Parathyroid adenoma (tissue), 2 donors: ENCODE measurements at regions not wholly inside any gene's neighbourhood (a gene's known extent, or its start where the extent isn't known, plus 50 kb on each side); places are given as distances from the start of the nearest gene placed in this dataset.

ENCODE experiments used
- H2AFZ ChIP-seq: fragments of 300-600 bp; sonication (generic); one replicate; pipeline ENCODE4 v1.7.0; 2017; ENCODE audit warnings: antibody characterized with exemption, mild to moderate bottlenecking
- H3K27ac ChIP-seq: fragments of 300-600 bp; sonication (generic); one replicate; pipeline ENCODE4 v1.7.0; 2017
- H3K27me3 ChIP-seq: fragments of 300-600 bp; sonication (generic); one replicate; pipeline ENCODE4 v1.7.0; 2017; ENCODE audit warnings: low read length; ENCODE audit not compliant: control insufficient read depth, insufficient read depth
- H3K36me3 ChIP-seq: fragments of 300-600 bp; sonication (generic); one replicate; pipeline ENCODE4 v1.7.0; 2017; ENCODE audit warnings: low read length; ENCODE audit not compliant: control insufficient read depth, insufficient read depth
- H3K4me1 ChIP-seq: fragments of 300-600 bp; sonication (generic); one replicate; pipeline ENCODE4 v1.7.0; 2017; ENCODE audit warnings: control low read depth
- H3K4me2 ChIP-seq: fragments of 300-600 bp; sonication (generic); one replicate; pipeline ENCODE4 v1.7.0; 2017; ENCODE audit warnings: low read length
- H3K4me3 ChIP-seq: fragments of 300-600 bp; sonication (generic); one replicate; pipeline ENCODE4 v1.7.0; 2017; ENCODE audit warnings: low read depth, low read length
- H3K79me2 ChIP-seq: fragments of 300-600 bp; sonication (generic); one replicate; pipeline ENCODE4 v1.7.0; 2017; ENCODE audit warnings: control low read depth
- H3K9ac ChIP-seq: fragments of 300-600 bp; sonication (generic); one replicate; pipeline ENCODE4 v1.7.0; 2017; ENCODE audit warnings: mild to moderate bottlenecking
- H3K9me3 ChIP-seq: fragments of 300-600 bp; sonication (generic); one replicate; pipeline ENCODE4 v1.7.0; 2017; ENCODE audit warnings: low read length; ENCODE audit not compliant: control insufficient read depth
- CTCF ChIP-seq: fragments of 300-600 bp; sonication (generic); IDR thresholded peaks from one replicate; pipeline ENCODE4 v1.7.0; 2017; ENCODE audit warnings: antibody characterized with exemption, mild to moderate bottlenecking
- donor health status: primary hyperparathyroidism.

- no peaks in the 10 kb centered on the region for H3K9me3 ChIP-seq
- no peak overlapping the region for H3K4me2 ChIP-seq
- H3K4me3 ChIP-seq: no peak overlapping the region
- H3K4me1 ChIP-seq: no peaks in the 10 kb centered on the region
- H3K27me3 ChIP-seq: no peaks in the 10 kb centered on the region
- no peak overlapping the region for H3K27ac ChIP-seq
- no peak for TF ChIP-seq CTCF
- no peak overlapping the region for H3K9ac ChIP-seq
- no peaks in the 10 kb centered on the region for H3K79me2 ChIP-seq
- no peaks in the 10 kb centered on the region for H3K36me3 ChIP-seq
- no peak overlapping the region for H2AFZ ChIP-seq
These were observed 150.0 kb downstream of the SHANK2 start for GRCh38 chr11:71102251-71102995.

- no peak overlapping the region for H2AFZ ChIP-seq
- no peak for TF ChIP-seq CTCF
These were observed 150.8 kb downstream of the SHANK2 start for GRCh38 chr11:71101606-71102005.

GRCh38 chr11:71101046-71101445 is 151.3 kb downstream of the SHANK2 start:
- Histone ChIP-seq H3K36me3 (no peaks in the 10 kb centered on the region), H3K4me2 (no peak overlapping the region), H3K27me3 (no peaks in the 10 kb centered on the region), H3K27ac (no peak overlapping the region), H3K9ac (no peak overlapping the region), H3K4me3 (no peak overlapping the region), H3K79me2 (no peaks in the 10 kb centered on the region), H3K9me3 (no peaks in the 10 kb centered on the region), H3K4me1 (no peaks in the 10 kb centered on the region), H2AFZ (no peak overlapping the region)
- TF ChIP-seq CTCF: no peak

More at GRCh38 chr11:71101606-71102005, 150.8 kb downstream of the SHANK2 start:
- no peaks in the 10 kb centered on the region for H3K79me2 ChIP-seq
- H3K4me2 ChIP-seq: no peak overlapping the region
- H3K4me3 ChIP-seq: no peak overlapping the region
- H3K27me3 ChIP-seq: no peaks in the 10 kb centered on the region
- no peaks in the 10 kb centered on the region for H3K36me3 ChIP-seq
- H3K9me3 ChIP-seq: no peaks in the 10 kb centered on the region
- no peak overlapping the region for H3K9ac ChIP-seq
- no peaks in the 10 kb centered on the region for H3K4me1 ChIP-seq
- H3K27ac ChIP-seq: no peak overlapping the region

- H3K27ac ChIP-seq: no peak overlapping the region
- no peak overlapping the region for H3K9ac ChIP-seq
- TF ChIP-seq CTCF: no peak
- H3K9me3 ChIP-seq: no peaks in the 10 kb centered on the region
- no peak overlapping the region for H3K4me2 ChIP-seq
- no peak overlapping the region for H3K4me3 ChIP-seq
- no peaks in the 10 kb centered on the region for H3K27me3 ChIP-seq
- no peaks in the 10 kb centered on the region for H3K36me3 ChIP-seq
- H3K4me1 ChIP-seq: no peaks in the 10 kb centered on the region
- no peak overlapping the region for H2AFZ ChIP-seq
- no peaks in the 10 kb centered on the region for H3K79me2 ChIP-seq
These were observed 153.6 kb downstream of the SHANK2 start for GRCh38 chr11:71098776-71099175.
